ENCODE measurements at regions not wholly inside any gene's neighbourhood (a gene's known extent, or its start where the extent isn't known, plus 50 kb on each side); places are given as distances from the start of the nearest gene placed in this dataset.

DNA sequence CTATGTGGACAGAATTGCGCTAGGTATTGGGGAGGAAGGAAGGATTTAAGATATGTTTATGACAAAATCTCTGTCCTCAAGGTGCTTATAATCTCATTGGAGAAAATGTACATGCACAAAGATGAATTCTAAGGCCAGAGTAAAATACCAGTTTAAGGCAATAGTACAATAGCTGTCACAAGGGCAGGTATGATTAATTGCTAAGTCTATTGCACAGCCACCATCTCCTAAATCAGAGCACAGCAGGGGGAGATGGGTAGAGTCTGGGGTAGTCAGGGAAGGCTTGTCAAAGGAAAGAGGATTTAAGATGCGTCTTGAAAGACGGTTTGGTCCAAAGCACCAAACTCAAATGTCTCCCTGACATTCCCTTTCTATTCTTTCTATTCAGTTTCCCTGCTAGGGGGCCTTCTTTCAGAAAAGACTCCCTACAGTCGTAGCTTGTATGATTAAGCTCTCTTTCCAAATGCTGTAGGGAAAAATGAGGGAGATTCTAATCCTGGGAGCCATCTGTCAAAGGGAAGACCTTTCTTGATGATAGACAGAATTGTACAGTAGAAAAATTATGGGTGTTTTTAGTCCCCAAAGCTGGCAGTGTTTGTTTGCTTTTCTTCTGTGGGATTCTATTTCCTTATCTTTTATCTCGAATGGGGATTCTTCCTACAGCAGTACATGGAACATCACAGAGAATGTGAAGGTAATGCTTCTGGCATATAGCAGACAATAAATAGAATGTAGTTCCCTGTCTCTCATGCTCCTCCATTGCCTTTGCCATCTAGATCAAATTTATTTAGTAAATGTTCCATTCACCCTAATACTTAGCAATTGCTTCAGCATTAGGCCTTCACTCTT lies 107.6 kb upstream of the NFIA start:
- Mint-ChIP-seq H3K9me3 (no peaks in the 10 kb centered on the region), H3K36me3 (ENCODE audit: low read depth) (no peaks in the 10 kb centered on the region), H3K27me3 (peaks cover 16% of the 10 kb centered on the region), H3K4me1 (no peaks in the 10 kb centered on the region), H3K4me3 (no peak overlapping the region), H3K27ac (no peak overlapping the region)
- no peak for ATAC-seq (replicated peaks)

- Mint-ChIP-seq H3K27ac (no peak overlapping the region), H3K27me3 (peaks cover 20% of the 10 kb centered on the region), H3K4me3 (no peak overlapping the region), H3K9me3 (no peaks in the 10 kb centered on the region), H3K4me1 (no peaks in the 10 kb centered on the region), H3K36me3 (ENCODE audit: low read depth) (no peaks in the 10 kb centered on the region)
- no peak for ATAC-seq (replicated peaks)
Observed at GRCh38 chr1:60973668-60974067, 108.7 kb upstream of the NFIA start.

DNA sequence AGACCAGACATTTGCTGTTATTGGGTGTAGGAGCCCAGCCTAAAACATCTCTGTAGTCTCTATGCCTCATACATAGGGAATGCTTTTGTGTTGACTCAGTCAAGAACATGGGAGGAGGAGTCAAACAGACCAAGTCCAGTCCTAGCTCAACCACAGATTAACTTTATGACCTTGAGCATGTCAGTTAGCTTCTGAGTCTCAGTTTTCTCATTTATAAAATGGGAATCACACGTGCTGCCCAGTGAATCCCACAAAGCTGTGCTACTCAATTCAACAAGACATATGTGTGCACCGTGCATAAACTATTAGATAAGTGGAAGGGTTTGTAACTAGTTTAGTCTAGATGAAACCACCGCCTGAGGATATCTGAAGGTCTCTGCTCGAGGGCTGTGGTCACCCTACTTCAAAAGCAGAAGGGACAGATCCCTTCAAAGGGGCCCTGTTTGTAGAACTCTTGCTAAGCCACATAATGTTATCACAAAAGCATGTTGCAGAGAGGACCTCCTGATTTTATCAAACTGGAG lies 109.5 kb upstream of the NFIA start:
- peaks cover 24% of the 10 kb centered on the region for H3K27me3 Mint-ChIP-seq
- H3K4me3 Mint-ChIP-seq, result no peak overlapping the region
- H3K27ac Mint-ChIP-seq, result no peak overlapping the region
- no peaks in the 10 kb centered on the region for H3K4me1 Mint-ChIP-seq
- no peaks in the 10 kb centered on the region for H3K9me3 Mint-ChIP-seq
- ATAC-seq (replicated peaks), result no peak
- no peaks in the 10 kb centered on the region for H3K36me3 Mint-ChIP-seq (ENCODE audit: low read depth)

GRCh38 chr1:60971330-60971729 lies 111.0 kb upstream of the NFIA start:
- Mint-ChIP-seq H3K9me3 (peaks cover 4% of the 10 kb centered on the region), H3K36me3 (ENCODE audit: low read depth) (no peaks in the 10 kb centered on the region), H3K4me3 (no peak overlapping the region), H3K27ac (no peak overlapping the region), H3K27me3 (peaks cover 29% of the 10 kb centered on the region), H3K4me1 (no peaks in the 10 kb centered on the region)
- ATAC-seq (replicated peaks), result no peak

DNA sequence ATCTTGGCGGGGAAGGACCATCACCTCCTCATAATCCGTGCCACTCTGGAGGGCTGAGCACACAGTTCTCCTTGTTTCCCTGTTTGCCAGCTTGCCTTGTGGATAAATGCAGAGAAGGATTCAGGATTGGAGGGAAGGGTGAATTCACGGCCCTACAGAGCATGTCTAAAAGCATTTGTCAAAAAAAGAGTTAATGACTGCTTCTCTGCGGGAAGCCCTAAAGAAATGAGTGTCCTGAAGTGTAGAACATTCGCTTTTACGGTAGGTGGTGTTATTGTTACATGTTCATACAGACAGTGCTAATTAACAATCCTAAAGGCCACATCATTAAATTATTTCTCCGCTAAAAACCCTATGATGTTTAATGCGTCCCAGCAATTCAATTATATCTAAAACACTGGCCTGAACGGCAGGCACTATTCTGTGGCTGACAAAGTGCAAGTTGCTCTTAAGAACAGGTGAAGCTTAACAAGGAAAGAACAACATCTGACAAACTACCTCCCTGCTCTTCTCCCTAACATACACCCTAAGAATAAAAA lies 112.3 kb upstream of the NFIA start:
- Mint-ChIP-seq H3K4me3 (no peak overlapping the region), H3K27me3 (peaks cover 29% of the 10 kb centered on the region), H3K4me1 (no peaks in the 10 kb centered on the region), H3K27ac (no peak overlapping the region), H3K36me3 (ENCODE audit: low read depth) (no peaks in the 10 kb centered on the region), H3K9me3 (peaks cover 4% of the 10 kb centered on the region)
- ATAC-seq (replicated peaks), result no peak

DNA sequence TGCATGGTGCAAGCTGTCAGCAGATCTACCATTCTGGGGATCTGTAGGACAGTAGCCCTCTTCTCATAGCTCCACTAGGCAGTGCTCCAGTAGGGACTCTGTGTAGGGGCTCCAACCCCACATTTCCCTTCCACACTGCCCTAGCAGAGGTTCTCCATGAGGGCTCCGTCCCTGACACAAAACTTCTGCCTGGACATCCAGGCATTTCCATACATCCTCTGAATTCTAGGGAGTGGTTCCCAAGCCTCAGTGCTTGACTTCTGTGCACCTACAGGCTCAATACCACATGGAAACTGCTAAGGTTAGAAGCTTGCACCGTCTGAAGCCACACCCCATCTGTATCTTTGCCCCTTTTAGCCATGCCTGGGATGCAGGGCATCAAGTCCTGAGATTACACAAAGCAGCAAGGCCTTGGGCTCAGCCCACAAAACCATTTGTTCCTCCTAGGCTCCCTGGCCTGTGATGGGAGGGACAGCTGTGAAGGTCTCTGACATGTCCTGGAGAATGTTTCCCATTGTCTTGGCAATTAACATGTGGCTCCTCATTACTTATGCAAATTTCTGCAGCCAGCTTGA lies 117.0 kb upstream of the NFIA start:
- Mint-ChIP-seq H3K27me3 (peaks cover 33% of the 10 kb centered on the region), H3K4me3 (no peak overlapping the region), H3K4me1 (no peaks in the 10 kb centered on the region), H3K27ac (no peak overlapping the region), H3K36me3 (ENCODE audit: low read depth) (no peaks in the 10 kb centered on the region), H3K9me3 (peaks cover 9% of the 10 kb centered on the region)
- ATAC-seq (replicated peaks), result no peak

DNA sequence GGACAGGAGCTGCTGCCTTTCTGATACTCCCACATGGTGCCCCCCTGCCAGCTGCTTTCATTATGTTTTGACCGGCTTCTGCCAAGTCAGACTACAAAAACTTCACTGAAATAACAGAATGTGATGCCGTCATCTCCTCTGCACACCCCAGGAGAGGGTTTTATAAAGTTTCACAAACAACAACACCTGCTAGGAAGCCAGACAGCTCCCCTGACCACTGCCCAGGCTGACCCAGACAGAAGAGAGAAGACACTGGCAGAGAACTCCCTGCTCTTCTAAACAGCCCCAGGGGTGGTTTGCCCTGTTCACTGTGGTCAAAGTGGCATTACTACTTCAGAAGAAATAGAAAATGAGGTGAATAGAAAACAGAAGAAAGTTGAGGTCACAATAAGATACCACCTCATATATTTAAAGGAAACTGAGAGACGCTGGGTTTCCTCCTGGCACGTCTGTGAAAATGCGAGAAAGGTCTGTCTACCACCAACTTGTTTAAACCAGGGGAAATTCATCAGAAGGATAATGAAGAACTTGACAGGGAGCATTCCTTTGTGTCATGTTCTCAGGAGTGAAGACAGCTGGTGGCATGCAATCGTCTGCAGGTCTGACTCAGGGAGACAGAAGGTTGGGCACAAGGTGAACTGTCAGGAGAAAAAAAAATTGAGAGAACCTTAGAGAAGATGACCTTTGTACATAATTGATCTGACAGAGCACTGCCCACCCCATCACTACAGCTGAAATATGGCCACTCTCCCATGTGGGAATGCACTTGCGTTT lies 119.0 kb upstream of the NFIA start:
- H3K27me3 Mint-ChIP-seq, result peaks cover 26% of the 10 kb centered on the region
- no peak for ATAC-seq (replicated peaks)
- no peak overlapping the region for H3K27ac Mint-ChIP-seq
- peaks cover 9% of the 10 kb centered on the region for H3K9me3 Mint-ChIP-seq
- H3K36me3 Mint-ChIP-seq (ENCODE audit: low read depth), result no peaks in the 10 kb centered on the region
- no peak overlapping the region for H3K4me3 Mint-ChIP-seq
- H3K4me1 Mint-ChIP-seq, result no peaks in the 10 kb centered on the region

- H3K27ac Mint-ChIP-seq, result no peak overlapping the region
- H3K4me3 Mint-ChIP-seq, result no peak overlapping the region
- H3K27me3 Mint-ChIP-seq, result peaks cover 38% of the 10 kb centered on the region
- H3K36me3 Mint-ChIP-seq (ENCODE audit: low read depth), result no peaks in the 10 kb centered on the region
- peaks cover 5% of the 10 kb centered on the region for H3K9me3 Mint-ChIP-seq
- no peak for ATAC-seq (replicated peaks)
- H3K4me1 Mint-ChIP-seq, result no peaks in the 10 kb centered on the region
Observed at GRCh38 chr1:60960891-60961461, 121.4 kb upstream of the NFIA start.

DNA sequence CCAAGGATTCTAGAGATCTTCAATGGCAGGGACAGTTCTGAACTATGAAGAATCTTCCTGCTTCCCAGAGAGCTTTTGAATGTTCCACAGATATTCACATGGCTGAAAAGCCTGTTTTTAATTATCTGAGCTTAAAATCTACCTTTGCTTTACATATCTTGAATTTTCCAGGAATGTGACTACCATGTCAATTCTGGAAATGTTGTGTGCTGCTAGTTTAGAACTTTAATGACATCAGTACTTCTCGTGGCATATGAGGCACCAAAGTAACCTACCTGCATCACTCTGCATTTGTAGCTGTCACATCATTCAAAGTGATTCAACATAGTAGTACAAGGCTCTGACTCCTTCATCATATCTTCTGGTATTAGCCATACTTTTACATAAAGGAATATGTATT lies 122.7 kb upstream of the NFIA start:
- H3K36me3 Mint-ChIP-seq (ENCODE audit: low read depth), result no peaks in the 10 kb centered on the region
- H3K4me1 Mint-ChIP-seq, result no peaks in the 10 kb centered on the region
- no peak for ATAC-seq (replicated peaks)
- no peak overlapping the region for H3K27ac Mint-ChIP-seq
- peaks cover 38% of the 10 kb centered on the region for H3K27me3 Mint-ChIP-seq
- H3K9me3 Mint-ChIP-seq, result peaks cover 5% of the 10 kb centered on the region
- no peak overlapping the region for H3K4me3 Mint-ChIP-seq

DNA sequence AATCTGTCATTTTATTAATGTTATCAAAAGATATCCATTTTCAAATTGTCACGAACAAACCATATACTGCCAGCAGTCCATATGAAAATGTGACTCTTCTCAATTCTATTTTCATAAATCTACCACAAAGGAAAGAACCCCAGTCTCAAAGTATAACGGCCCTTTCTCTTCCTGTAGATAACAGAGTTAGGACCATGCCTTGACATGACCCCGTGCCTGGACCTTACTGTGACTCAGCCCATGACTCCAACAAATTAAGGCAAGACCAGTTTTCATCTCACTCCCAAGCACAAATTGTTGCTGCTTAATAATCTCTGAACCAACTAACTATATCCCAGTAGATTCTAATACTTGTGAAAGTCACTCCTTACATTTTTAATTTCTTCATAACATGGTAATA lies 124.4 kb upstream of the NFIA start:
- Mint-ChIP-seq H3K36me3 (ENCODE audit: low read depth) (no peaks in the 10 kb centered on the region), H3K27ac (no peak overlapping the region), H3K9me3 (peaks cover 5% of the 10 kb centered on the region), H3K4me1 (no peaks in the 10 kb centered on the region), H3K27me3 (peaks cover 33% of the 10 kb centered on the region), H3K4me3 (no peak overlapping the region)
- no peak for ATAC-seq (replicated peaks)

GRCh38 chr1:60956520-60956919 lies 125.8 kb upstream of the NFIA start:
- no peak overlapping the region for H3K4me3 Mint-ChIP-seq
- H3K4me1 Mint-ChIP-seq, result no peaks in the 10 kb centered on the region
- no peak for ATAC-seq (replicated peaks)

DNA sequence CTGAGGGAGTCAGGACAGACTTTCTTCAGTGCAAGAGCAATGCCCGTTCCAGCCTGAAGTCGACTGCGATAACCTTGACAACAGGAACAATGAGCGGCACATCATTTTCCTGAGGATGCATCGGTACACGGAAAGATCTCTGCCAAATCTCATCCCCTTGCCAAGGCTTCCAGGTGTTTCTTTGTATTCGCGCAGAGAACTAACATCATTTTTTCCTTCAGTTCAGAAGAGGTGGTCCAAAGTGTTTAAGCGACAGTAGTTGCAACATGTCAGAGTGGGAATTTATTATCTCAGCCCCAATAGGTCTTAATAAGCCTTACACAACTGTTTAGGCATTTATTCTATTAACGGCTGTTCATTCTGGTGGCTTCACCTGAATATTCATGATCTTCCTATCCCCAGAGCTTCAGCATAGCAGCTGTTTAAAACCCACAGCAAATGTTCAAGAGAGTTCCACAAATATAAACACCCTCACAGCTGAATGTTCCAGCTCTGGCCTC lies 129.7 kb upstream of the NFIA start:
- Mint-ChIP-seq H3K9me3 (peaks cover 5% of the 10 kb centered on the region), H3K4me1 (no peaks in the 10 kb centered on the region), H3K36me3 (ENCODE audit: low read depth) (no peaks in the 10 kb centered on the region), H3K27me3 (peaks cover 45% of the 10 kb centered on the region), H3K4me3 (no peak overlapping the region), H3K27ac (no peak overlapping the region)
- ATAC-seq (replicated peaks), result no peak

More at GRCh38 chr1:60956520-60956919, 125.8 kb upstream of the NFIA start:
- peaks cover 26% of the 10 kb centered on the region for H3K27me3 Mint-ChIP-seq
- H3K27ac Mint-ChIP-seq, result no peak overlapping the region
- H3K9me3 Mint-ChIP-seq, result peaks cover 5% of the 10 kb centered on the region
- H3K36me3 Mint-ChIP-seq (ENCODE audit: low read depth), result no peaks in the 10 kb centered on the region

DNA sequence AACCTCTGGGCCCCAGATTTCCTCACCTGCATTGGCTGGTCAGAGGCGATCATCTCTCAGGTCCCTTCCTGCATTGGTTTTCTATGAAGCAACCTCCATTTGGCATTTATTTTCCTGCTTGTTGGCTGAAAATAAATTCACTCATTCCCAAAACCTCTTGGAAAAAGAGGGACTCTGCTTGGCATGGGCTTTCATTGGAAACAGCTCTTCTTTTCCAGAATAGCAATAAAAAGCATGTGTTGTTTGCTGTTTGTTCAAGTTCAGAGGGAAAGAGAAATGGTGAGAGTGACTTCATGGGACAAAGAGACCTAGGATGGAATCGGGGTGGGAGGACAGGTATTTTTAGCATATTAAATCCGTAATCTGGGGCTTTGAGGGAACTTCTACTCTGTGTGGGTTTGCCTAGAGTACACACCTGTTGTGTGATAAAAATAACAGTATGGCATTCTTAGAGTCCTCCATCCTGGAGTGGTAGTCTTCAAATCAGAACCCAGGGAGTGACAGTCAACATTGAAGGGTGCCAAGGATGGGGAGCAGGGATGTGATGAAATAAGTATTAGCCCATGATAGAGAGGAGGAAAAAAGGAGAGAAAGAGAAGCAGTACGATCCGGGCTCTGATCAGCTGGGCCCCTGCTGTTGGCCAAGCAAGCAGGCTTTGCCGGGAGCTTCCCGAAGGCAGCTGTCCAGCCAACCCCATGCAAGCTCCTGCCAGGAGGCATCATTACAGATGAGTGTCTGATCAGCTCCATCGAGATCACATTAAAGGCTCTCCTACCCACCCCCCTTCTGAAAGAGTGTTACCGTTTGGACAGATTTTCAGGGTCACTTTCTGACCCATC lies 131.9 kb upstream of the NFIA start:
- Mint-ChIP-seq H3K9me3 (peaks cover 5% of the 10 kb centered on the region), H3K4me1 (no peaks in the 10 kb centered on the region), H3K4me3 (no peak overlapping the region), H3K27me3 (peaks cover 39% of the 10 kb centered on the region), H3K27ac (no peak overlapping the region), H3K36me3 (ENCODE audit: low read depth) (no peaks in the 10 kb centered on the region)
- ATAC-seq (replicated peaks), result no peak
